PC-3 (cell line): ENCODE measurements at regions not wholly inside any gene's neighbourhood (a gene's known extent, or its start where the extent isn't known, plus 50 kb on each side); places are given as distances from the start of the nearest gene placed in this dataset.
A peak's percentile ranks its signal among the peaks of the same experiment; 100 is the strongest.

Experiments used
- ATAC-seq: fragments of 200-7000 bp; cut with Tn5 transposase; 2 replicates; pipeline ENCODE4 v1.9.1; 2020; ENCODE audit warnings: mild to moderate bottlenecking, moderate library complexity
- BruUV-seq: library from RNA; stranded (reverse); fragments of 400-500 nt; replicated peaks from 2 replicates; lab custom pipeline; 2021; lab: Mats Ljungman, UMichigan
- CTCF ChIA-PET: fragments of 300-600 bp; sonication (Branson Sonifier 250); formaldehyde crosslinking; loops from one replicate; lab custom pipeline; 2022; ENCODE audit warnings: antibody characterized with exemption; lab: Charles Lee
- POLR2A ChIA-PET: fragments of 300-600 bp; sonication (Branson Sonifier 250); formaldehyde crosslinking; loops from one replicate; lab custom pipeline; 2022; ENCODE audit warnings: antibody characterized with exemption; ENCODE audit not compliant: unreplicated experiment; lab: Charles Lee
- DNase-seq: peaks from one replicate; pipeline ENCODE4 v3.0.0-alpha.2; 2015
- H2AFZ ChIP-seq: fragments of 300-600 bp; sonication (generic); 2 replicates; pipeline ENCODE4 v1.6.0; 2016; ENCODE audit warnings: antibody characterized with exemption, low read length
- H3F3A ChIP-seq: fragments of 300-600 bp; sonication (generic); one replicate; pipeline ENCODE4 v1.6.0; 2017; ENCODE audit warnings: antibody characterized with exemption, low read length, control low read depth, mild to moderate bottlenecking; ENCODE audit not compliant: unreplicated experiment
- H3K27ac ChIP-seq: fragments of 300-600 bp; sonication (generic); 2 replicates; pipeline ENCODE4 v1.5.1; 2016; ENCODE audit warnings: mild to moderate bottlenecking, low read length
- H3K27me3 ChIP-seq: fragments of 300-600 bp; sonication (generic); 2 replicates; pipeline ENCODE4 v1.6.1; 2016; ENCODE audit warnings: low read length, mixed read lengths
- H3K36me3 ChIP-seq: fragments of 300-600 bp; sonication (generic); 2 replicates; pipeline ENCODE4 v1.6.1; 2016; ENCODE audit warnings: low read depth, mixed run types, low read length, mixed read lengths
- H3K4me1 ChIP-seq: fragments of 300-600 bp; sonication (generic); 2 replicates; pipeline ENCODE4 v1.5.1; 2016; ENCODE audit warnings: low read length; ENCODE audit not compliant: insufficient read depth
- H3K4me2 ChIP-seq: fragments of 300-600 bp; sonication (generic); 2 replicates; pipeline ENCODE4 v1.6.0; 2016; ENCODE audit warnings: low read length
- H3K4me3 ChIP-seq: fragments of 300-600 bp; sonication (generic); 2 replicates; pipeline ENCODE4 v1.5.1; 2016; ENCODE audit warnings: mild to moderate bottlenecking, low read length, mixed read lengths
- H3K79me2 ChIP-seq: fragments of 300-600 bp; sonication (generic); 2 replicates; pipeline ENCODE4 v1.6.1; 2017; ENCODE audit warnings: low read length, mixed read lengths
- H3K9ac ChIP-seq: fragments of 300-600 bp; sonication (generic); 2 replicates; pipeline ENCODE4 v1.6.0; 2016; ENCODE audit warnings: mild to moderate bottlenecking, low read length
- H3K9me2 ChIP-seq: fragments of 300-600 bp; sonication (generic); replicated peaks from 2 replicates; pipeline ENCODE4 v1.6.1; 2016; ENCODE audit warnings: mixed run types, low read length, mixed read lengths
- H3K9me3 ChIP-seq: fragments of 300-600 bp; sonication (generic); 2 replicates; pipeline ENCODE4 v1.6.1; 2016; ENCODE audit warnings: low read length, mixed read lengths
- H4K20me1 ChIP-seq: fragments of 300-600 bp; sonication (generic); 2 replicates; pipeline ENCODE4 v1.6.1; 2016; ENCODE audit warnings: low read length, mixed read lengths
- EZH2 ChIP-seq: fragments of 300-600 bp; sonication (generic); IDR thresholded peaks from one replicate; pipeline ENCODE4 v1.6.1; 2017; ENCODE audit warnings: antibody characterized with exemption, mild to moderate bottlenecking, low read length; ENCODE audit not compliant: unreplicated experiment
- EZH2phosphoT487 ChIP-seq: fragments of 300-600 bp; sonication (generic); IDR thresholded peaks from 2 replicates; pipeline ENCODE4 v1.6.1; 2018; ENCODE audit warnings: mild to moderate bottlenecking, antibody characterized with exemption, low read length, borderline replicate concordance
- intact Hi-C: fragments of 100-400 bp; cut with micrococcal nuclease; formaldehyde crosslinking; loops from 2 replicates; pipeline ENCODE4 v1.9.0; 2023
- TF ChIP-seq, protein P1 (sequence below): fragments of 300-600 bp; sonication (generic); conservative IDR thresholded peaks from 2 replicates; pipeline ENCODE4 v1.5.1; 2017; ENCODE audit warnings: antibody characterized with exemption, low read depth, mild to moderate bottlenecking, low read length

DNA sequence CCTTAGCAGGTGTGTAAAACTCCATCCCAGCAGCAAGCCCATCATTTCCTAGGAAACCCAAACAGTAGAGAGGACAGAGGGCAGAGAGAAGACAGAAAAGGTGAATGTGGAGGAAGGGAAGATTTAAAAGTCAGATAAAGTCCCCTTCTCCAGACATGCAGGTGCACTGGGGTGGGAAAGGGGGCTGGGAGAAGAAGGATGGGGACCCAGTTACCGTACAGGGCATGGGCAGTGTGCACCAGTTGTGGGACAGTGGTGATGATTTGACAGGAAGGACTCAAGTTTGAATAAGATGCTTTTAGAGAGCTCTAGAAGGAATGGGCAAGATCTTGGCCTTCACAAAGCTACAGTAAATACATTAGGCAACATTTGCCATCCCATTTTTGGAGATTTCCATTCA is 110.7 kb upstream of the PLXNA4 start:
- no peak for TF ChIP-seq EZH2
- TF ChIP-seq, protein P1, sequence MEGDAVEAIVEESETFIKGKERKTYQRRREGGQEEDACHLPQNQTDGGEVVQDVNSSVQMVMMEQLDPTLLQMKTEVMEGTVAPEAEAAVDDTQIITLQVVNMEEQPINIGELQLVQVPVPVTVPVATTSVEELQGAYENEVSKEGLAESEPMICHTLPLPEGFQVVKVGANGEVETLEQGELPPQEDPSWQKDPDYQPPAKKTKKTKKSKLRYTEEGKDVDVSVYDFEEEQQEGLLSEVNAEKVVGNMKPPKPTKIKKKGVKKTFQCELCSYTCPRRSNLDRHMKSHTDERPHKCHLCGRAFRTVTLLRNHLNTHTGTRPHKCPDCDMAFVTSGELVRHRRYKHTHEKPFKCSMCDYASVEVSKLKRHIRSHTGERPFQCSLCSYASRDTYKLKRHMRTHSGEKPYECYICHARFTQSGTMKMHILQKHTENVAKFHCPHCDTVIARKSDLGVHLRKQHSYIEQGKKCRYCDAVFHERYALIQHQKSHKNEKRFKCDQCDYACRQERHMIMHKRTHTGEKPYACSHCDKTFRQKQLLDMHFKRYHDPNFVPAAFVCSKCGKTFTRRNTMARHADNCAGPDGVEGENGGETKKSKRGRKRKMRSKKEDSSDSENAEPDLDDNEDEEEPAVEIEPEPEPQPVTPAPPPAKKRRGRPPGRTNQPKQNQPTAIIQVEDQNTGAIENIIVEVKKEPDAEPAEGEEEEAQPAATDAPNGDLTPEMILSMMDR = no peak
- no peak for TF ChIP-seq EZH2phosphoT487
- Histone ChIP-seq H3K9ac (no peak overlapping the region), H3K36me3 (no peaks in the 10 kb centered on the region), H3F3A (no peaks in the 10 kb centered on the region), H2AFZ (no peak overlapping the region), H3K27me3 (peaks cover 46% of the 10 kb centered on the region), H3K4me3 (no peak overlapping the region), H3K27ac (no peak overlapping the region), H3K4me2 (no peak overlapping the region), H3K4me1 (no peaks in the 10 kb centered on the region), H4K20me1 (no peaks in the 10 kb centered on the region), H3K9me2 (no peaks in the 10 kb centered on the region), H3K9me3 (no peaks in the 10 kb centered on the region), H3K79me2 (no peaks in the 10 kb centered on the region)
- ChIA-PET POLR2A (no interaction called here), CTCF (no interaction called here)
- ATAC-seq = no peak
- intact Hi-C loops = no loop called here
- no peak for DNase-seq
- no TSS peak for BruUV-seq

DNA sequence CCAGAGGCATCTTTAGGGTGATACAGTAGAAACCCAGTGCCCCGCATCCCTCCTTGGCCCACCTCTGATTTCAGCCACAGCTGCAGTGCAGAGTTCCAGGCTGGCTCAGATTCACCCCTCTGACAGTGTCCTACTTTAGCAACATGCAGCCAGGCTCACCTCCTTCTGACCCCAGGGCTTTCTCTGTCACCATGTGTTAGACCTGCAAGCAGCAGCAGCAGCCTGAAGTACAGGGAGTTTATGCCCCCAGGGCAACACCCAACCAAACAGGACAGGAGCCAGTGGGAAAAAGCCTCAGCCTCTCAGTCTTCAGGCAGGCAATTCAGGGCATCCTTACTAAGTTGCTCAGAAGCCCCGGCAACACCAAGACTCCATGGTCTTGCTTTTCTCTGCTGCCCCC is 109.0 kb upstream of the PLXNA4 start:
- TF ChIP-seq EZH2 = no peak
- TF ChIP-seq EZH2phosphoT487 = no peak
- TF ChIP-seq, protein P1 = no peak
- Histone ChIP-seq H3K4me1 (no peaks in the 10 kb centered on the region), H3K9me2 (no peaks in the 10 kb centered on the region), H3K79me2 (no peaks in the 10 kb centered on the region), H3K4me3 (no peak overlapping the region), H3K9me3 (no peaks in the 10 kb centered on the region), H3K4me2 (no peak overlapping the region), H3K36me3 (no peaks in the 10 kb centered on the region), H3F3A (no peaks in the 10 kb centered on the region), H2AFZ (no peak overlapping the region), H4K20me1 (no peaks in the 10 kb centered on the region), H3K9ac (no peak overlapping the region), H3K27me3 (peaks cover 46% of the 10 kb centered on the region), H3K27ac (no peak overlapping the region)
- ChIA-PET CTCF (no interaction called here), POLR2A (no interaction called here)
- no TSS peak for BruUV-seq
- no peak for ATAC-seq
- intact Hi-C loops = no loop called here
- DNase-seq = no peak

DNA sequence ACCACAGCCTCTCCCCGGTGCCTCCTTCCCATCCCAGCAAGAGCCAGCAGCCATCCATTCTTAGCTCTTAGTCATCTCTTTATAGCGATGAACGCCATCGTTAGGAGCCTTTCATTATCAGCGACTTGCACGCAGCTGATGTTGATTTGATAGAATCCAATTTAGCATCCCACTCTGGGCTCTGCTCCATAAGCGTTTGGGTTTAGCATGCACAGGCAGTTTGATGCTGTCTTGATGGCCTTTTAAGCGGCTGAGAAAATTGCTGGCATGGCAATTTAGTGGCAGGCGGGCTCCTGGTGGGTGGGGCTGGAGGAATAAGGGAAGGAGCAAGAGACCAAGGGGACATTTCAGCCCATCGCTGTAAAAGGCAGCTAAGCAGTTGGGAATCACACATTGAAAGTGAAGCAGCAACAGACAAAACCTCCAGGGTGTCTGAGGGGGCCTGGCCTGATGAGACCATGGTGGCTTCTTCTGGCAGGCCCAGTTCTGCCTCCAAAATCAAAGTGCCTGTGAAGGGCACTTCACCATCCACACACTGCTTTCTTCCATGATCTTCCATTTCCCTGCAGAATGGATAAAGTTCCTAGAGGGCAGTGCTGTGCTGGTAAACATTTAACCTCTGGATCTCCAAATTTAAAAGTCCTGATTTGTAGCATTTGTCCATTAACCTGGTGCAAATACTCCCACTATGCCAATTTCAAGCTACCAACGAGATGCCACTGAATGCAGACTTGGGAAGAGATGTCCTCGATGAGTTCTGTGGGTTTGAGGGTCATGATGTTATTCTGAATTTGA is 107.8 kb upstream of the PLXNA4 start:
- Histone ChIP-seq H3K9ac (no peak overlapping the region), H3K4me2 (no peak overlapping the region), H3K4me3 (no peak overlapping the region), H3K36me3 (no peaks in the 10 kb centered on the region), H2AFZ (no peak overlapping the region), H4K20me1 (no peaks in the 10 kb centered on the region), H3F3A (no peaks in the 10 kb centered on the region), H3K27me3 (peaks cover 52% of the 10 kb centered on the region), H3K9me3 (no peaks in the 10 kb centered on the region), H3K27ac (no peak overlapping the region), H3K4me1 (no peaks in the 10 kb centered on the region), H3K9me2 (no peaks in the 10 kb centered on the region), H3K79me2 (no peaks in the 10 kb centered on the region)
- ATAC-seq (no peak), DNase-seq (no peak)
- ChIA-PET CTCF (no interaction called here), POLR2A (no interaction called here)
- no peak for TF ChIP-seq EZH2
- TF ChIP-seq, protein P1 = peak; percentile 32; the same call in 1 of the 2 replicates
- intact Hi-C loops = no loop called here
- no TSS peak for BruUV-seq
